CD4-positive, alpha-beta T cell (primary cell): ENCODE measurements at regions not wholly inside any gene's neighbourhood (a gene's known extent, or its start where the extent isn't known, plus 50 kb on each side); places are given as distances from the start of the nearest gene placed in this dataset.

Experiments
- ATAC-seq: fragments of 200-7000 bp; cut with Tn5 transposase; one replicate; pipeline ENCODE4 v1.10.0; 2022; ENCODE audit warnings: mild to moderate bottlenecking; ENCODE audit not compliant: poor library complexity
- CTCF ChIA-PET: fragments of 350-600 bp; sonication (Branson Sonifier 250); formaldehyde crosslinking; loops from one replicate; lab custom pipeline; 2021; ENCODE audit warnings: antibody characterized with exemption, inconsistent platforms; lab: Charles Lee
- POLR2A ChIA-PET: fragments of 350-600 bp; sonication (Branson Sonifier 250); formaldehyde crosslinking; loops from one replicate; lab custom pipeline; 2021; ENCODE audit warnings: antibody characterized with exemption, inconsistent platforms; lab: Charles Lee
- DNase-seq, 14 experiments: peaks; one replicate each; pipeline ENCODE4 v3.0.0-alpha.2; 2013 to 2020; ENCODE audit warnings: mixed read lengths in 2 of 14
- H3K27ac ChIP-seq, 2 donors: one replicate each; pipeline versions ENCODE4 v1.5.1 to v1.7.0; 2013; ENCODE audit warnings: low read length in 2 of 2, low read depth in 1 of 2, mild to moderate bottlenecking in 1 of 2
- H3K27me3 ChIP-seq, 2 experiments: 1 replicate in 1 of 2; 2 replicates in 1 of 2; pipeline versions ENCODE4 v1.6.1 to v1.7.0; 2013; ENCODE audit warnings: low read length in 2 of 2, control low read depth in 1 of 2, mild to moderate bottlenecking in 1 of 2, moderate library complexity in 1 of 2; ENCODE audit not compliant: insufficient read depth in 2 of 2, control insufficient read depth in 1 of 2
- H3K36me3 ChIP-seq: one replicate; pipeline ENCODE4 v1.6.1; 2013; ENCODE audit warnings: low read length, control low read depth; ENCODE audit not compliant: insufficient read depth
- H3K4me1 ChIP-seq: one replicate; pipeline ENCODE4 v1.6.1; 2013; ENCODE audit warnings: low read length, control low read depth; ENCODE audit not compliant: insufficient read depth
- H3K4me3 ChIP-seq: one replicate; pipeline ENCODE4 v1.5.1; 2013; ENCODE audit warnings: mild to moderate bottlenecking, low read length, moderate library complexity
- H3K9me3 ChIP-seq, 2 experiments: 1 replicate in 1 of 2; 2 replicates in 1 of 2; pipeline versions ENCODE4 v1.6.1 to v1.7.0; 2013; ENCODE audit warnings: low read length in 2 of 2, mild to moderate bottlenecking in 2 of 2, control low read depth in 1 of 2, moderate library complexity in 1 of 2; ENCODE audit not compliant: control insufficient read depth in 1 of 2, insufficient read depth in 1 of 2
- H3K27ac Mint-ChIP-seq: one replicate; pipeline ENCODE4 v1.8.0; 2020; ENCODE audit warnings: mixed read lengths
- H3K27me3 Mint-ChIP-seq: one replicate; pipeline ENCODE4 v1.8.0; 2021; ENCODE audit warnings: mixed read lengths
- H3K36me3 Mint-ChIP-seq: one replicate; pipeline ENCODE4 v1.8.0; 2021; ENCODE audit warnings: low read depth, mixed read lengths
- H3K4me1 Mint-ChIP-seq: one replicate; pipeline ENCODE4 v1.8.0; 2021; ENCODE audit warnings: low read depth, mixed read lengths
- H3K4me3 Mint-ChIP-seq: one replicate; pipeline ENCODE4 v1.8.0; 2020; ENCODE audit warnings: mild to moderate bottlenecking, mixed read lengths
- H3K9me3 Mint-ChIP-seq: one replicate; pipeline ENCODE4 v1.8.0; 2020; ENCODE audit warnings: mixed read lengths
- CTCF ChIP-seq: fragments of 200-600 bp; IDR thresholded peaks from one replicate; pipeline ENCODE4 v1.8.0; 2022; ENCODE audit warnings: antibody characterized with exemption, mild to moderate bottlenecking
- intact Hi-C, 2 experiments: fragments of 100-400 bp; cut with DNase I in 1 of 2; cut with micrococcal nuclease in 1 of 2; formaldehyde crosslinking; loops; one replicate each; pipeline versions ENCODE4 v1.15.1 to v1.9.0; 2023 to 2025; cut with DNase I, micrococcal nuclease

- intact Hi-C loops, result loop anchor here (1.0 to 5.0 kb wide), 9 partner anchors 160 to 1115 kb away; partner anchors contain the start of gene NUDT4 (in 1 of the 2)
- H3K27ac ChIP-seq, result no peak overlapping the region
- no peak overlapping the region for H3K4me3 ChIP-seq
- DNase-seq (peak in 4 of 14 experiments; percentile 13 to 73 (median 70)), ATAC-seq (peak; percentile 81)
- Mint-ChIP-seq H3K27ac (no peak overlapping the region), H3K4me3 (peak overlapping the region; percentile 26), H3K4me1 (peaks cover 12% of the 10 kb centered on the region), H3K36me3 (no peaks in the 10 kb centered on the region), H3K27me3 (no peaks in the 10 kb centered on the region), H3K9me3 (no peaks in the 10 kb centered on the region)
- CTCF ChIA-PET, result interaction anchor here (0.6 to 2.0 kb wide), 6 partner anchors 11 to 1115 kb away, joined by 3 to 8 read pairs (median 4); no protein-coding TSS in a partner anchor
- TF ChIP-seq CTCF, result peak; percentile 80
- H3K4me1 ChIP-seq, result peaks cover 7% of the 10 kb centered on the region
- H3K36me3 ChIP-seq, result no peaks in the 10 kb centered on the region
- no peaks in the 10 kb centered on the region for H3K9me3 ChIP-seq
- H3K27me3 ChIP-seq, result no peaks in the 10 kb centered on the region
- POLR2A ChIA-PET, result interaction anchor here (0.7 to 1.7 kb wide), 7 partner anchors 9 to 1115 kb away, joined by 3 to 8 read pairs (median 4); partner anchors contain the start of gene EEA1
Measured at GRCh38 chr12:92987362-92987761, 58.3 kb upstream of the EEA1 start.

GRCh38 chr12:92987846-92988621 lies 58.9 kb upstream of the EEA1 start:
- Histone ChIP-seq H3K4me1 (peaks cover 7% of the 10 kb centered on the region), H3K27me3 (no peaks in the 10 kb centered on the region), H3K36me3 (no peaks in the 10 kb centered on the region), H3K9me3 (no peaks in the 10 kb centered on the region), H3K4me3 (no peak overlapping the region), H3K27ac (no peak overlapping the region)
- peak; percentile 39 for ATAC-seq
- no peak for TF ChIP-seq CTCF
- no peaks in the 10 kb centered on the region for H3K36me3 Mint-ChIP-seq
- H3K27ac Mint-ChIP-seq, result peak overlapping the region; percentile 12
- peaks cover 12% of the 10 kb centered on the region for H3K4me1 Mint-ChIP-seq
- ChIA-PET POLR2A (interaction anchor here (0.6 to 1.7 kb wide), 8 partner anchors 8 to 1491 kb away, joined by 3 to 8 read pairs (median 4); partner anchors contain the start of gene EEA1), CTCF (interaction anchor here (0.6 to 2.0 kb wide), 6 partner anchors 12 to 1114 kb away, joined by 3 to 8 read pairs (median 4); no protein-coding TSS in a partner anchor)
- no peaks in the 10 kb centered on the region for H3K9me3 Mint-ChIP-seq
- intact Hi-C loops, result loop anchor here (1.0 to 5.0 kb wide), 9 partner anchors 161 to 1115 kb away; partner anchors contain the start of gene NUDT4 (in 1 of the 2)
- H3K4me3 Mint-ChIP-seq, result no peak overlapping the region
- DNase-seq, result peak in 5 of 14 experiments; percentile 2 to 56 (median 23)
- H3K27me3 Mint-ChIP-seq, result no peaks in the 10 kb centered on the region

- H3K9me3 ChIP-seq, result no peaks in the 10 kb centered on the region
- intact Hi-C loops, result loop anchor here (5.0 kb wide), 5 partner anchors 161 to 514 kb away; partner anchors contain the start of gene NUDT4 (in 1 of the 2)
- peaks cover 7% of the 10 kb centered on the region for H3K4me1 ChIP-seq
- ATAC-seq (no peak), DNase-seq (no peak)
- Mint-ChIP-seq H3K27me3 (no peaks in the 10 kb centered on the region), H3K27ac (no peak overlapping the region), H3K4me1 (peaks cover 12% of the 10 kb centered on the region), H3K4me3 (no peak overlapping the region), H3K9me3 (no peaks in the 10 kb centered on the region), H3K36me3 (no peaks in the 10 kb centered on the region)
- H3K27ac ChIP-seq, result no peak overlapping the region
- TF ChIP-seq CTCF, result no peak
- H3K4me3 ChIP-seq, result no peak overlapping the region
- POLR2A ChIA-PET, result interaction anchor here (1.2 kb wide), 1 partner anchor 1113 kb away, joined by 4 read pairs; no protein-coding TSS in a partner anchor
- CTCF ChIA-PET, result no interaction called here
- no peaks in the 10 kb centered on the region for H3K36me3 ChIP-seq
- no peaks in the 10 kb centered on the region for H3K27me3 ChIP-seq
Measured at GRCh38 chr12:92988622-92989130, 59.6 kb upstream of the EEA1 start.
